GM18870 (cell line): ENCODE measurements at regions not wholly inside any gene's neighbourhood (a gene's known extent, or its start where the extent isn't known, plus 50 kb on each side); places are given as distances from the start of the nearest gene placed in this dataset.

ENCODE experiments used
- ATAC-seq: cut with Tn5 transposase; IDR thresholded peaks from one replicate; pipeline ENCODE4 v1.9.1; 2021; ENCODE audit warnings: moderate library complexity; ENCODE audit not compliant: unreplicated experiment

DNA sequence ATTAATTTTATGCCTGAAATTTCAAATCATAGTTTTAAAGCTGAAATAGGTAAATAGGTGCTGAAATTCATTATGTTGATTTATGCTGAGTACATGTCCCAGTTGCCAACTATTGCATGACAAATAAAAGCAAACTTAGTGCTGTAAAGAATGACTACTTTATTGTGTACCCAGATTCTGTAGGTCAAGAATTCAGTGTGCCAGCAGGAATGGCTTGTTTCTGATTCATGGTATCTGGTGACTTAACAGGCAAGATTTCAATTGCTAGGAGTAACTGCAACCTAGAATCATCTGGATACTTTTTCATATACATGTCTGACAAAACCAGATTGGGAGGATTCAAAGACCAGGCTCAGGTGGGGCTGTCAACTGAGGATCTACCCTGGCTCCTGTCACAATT is 678.4 kb upstream of the ADAMTS5 start:
- ATAC-seq, result no peak

DNA sequence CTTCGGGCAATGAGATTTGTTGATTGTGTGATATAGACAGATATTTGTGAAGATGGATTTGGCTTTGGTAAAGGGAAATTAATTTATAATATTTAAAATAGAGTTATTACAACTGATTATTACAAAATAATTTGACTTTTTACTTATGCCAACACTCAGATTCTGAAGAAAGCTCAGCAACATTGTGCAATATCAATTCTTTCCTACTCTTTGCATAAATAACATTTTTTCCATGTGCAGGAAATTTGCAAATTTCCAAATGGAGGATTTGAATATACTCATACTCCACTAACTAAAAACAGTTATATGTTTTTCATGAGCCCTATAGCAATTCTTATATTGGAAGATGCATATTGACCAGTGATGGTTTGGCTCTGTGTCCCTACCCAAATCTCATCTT is 676.4 kb upstream of the ADAMTS5 start:
- ATAC-seq, result no peak

- ATAC-seq, result no peak
Measured at GRCh38 chr21:27639286-27639685, 672.4 kb upstream of the ADAMTS5 start.

GRCh38 chr21:27636656-27637055 is 669.8 kb upstream of the ADAMTS5 start:
- no peak for ATAC-seq

DNA sequence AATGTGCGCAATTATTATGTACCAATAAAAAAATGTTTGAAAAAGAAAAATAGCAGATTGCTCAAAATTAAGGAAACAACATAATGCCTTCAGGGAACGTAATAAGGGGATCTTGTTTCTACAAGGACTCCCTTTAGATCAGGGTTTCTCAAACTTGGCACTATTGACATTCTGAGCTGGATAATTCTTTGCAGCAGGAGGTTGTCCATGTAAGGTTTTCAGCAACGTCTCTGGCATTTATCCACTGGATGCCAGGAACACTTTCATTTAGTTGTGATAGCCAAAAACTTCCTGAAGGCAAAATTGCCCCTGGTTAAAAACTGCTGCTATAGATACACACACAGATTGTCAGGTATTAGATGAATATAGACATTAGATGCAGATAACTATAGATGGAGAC is 666.7 kb upstream of the ADAMTS5 start:
- no peak for ATAC-seq

DNA sequence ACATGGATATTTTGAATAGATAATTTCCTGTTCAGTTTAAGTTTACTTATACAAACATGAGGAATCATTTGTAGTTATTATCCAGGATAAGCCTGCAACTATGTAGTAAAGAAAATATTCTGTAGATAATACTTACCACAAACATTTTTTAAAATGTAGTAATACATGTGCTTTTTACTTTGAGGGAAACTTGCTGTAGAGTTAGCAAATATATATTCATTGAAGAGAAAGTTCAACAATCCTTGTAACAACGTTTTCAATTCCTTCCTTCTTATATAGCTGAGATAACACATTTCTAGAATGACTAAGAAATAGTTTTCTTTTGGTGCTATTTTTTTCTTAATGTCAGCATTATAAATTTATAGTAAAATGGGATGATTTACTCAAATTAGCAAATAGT is 664.6 kb upstream of the ADAMTS5 start:
- no peak for ATAC-seq

DNA sequence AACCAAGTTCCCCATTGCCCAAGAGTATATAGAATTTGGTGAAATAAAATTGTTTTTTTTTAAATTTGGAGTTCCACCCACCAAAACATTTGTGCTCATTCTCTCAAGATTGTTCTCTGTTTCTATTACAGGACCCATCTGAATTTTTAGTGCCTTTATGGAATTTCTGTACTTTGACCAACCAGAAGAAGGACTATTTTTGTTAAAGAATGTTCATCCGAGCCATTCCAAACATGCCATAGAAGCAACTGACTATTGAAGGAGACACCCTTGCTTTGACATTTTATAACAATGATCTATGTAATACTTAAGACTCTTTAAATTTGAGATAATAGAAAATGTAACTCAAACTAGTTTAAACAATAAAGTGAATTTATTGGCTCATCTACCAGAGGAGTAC is 655.7 kb upstream of the ADAMTS5 start:
- ATAC-seq, result no peak

DNA sequence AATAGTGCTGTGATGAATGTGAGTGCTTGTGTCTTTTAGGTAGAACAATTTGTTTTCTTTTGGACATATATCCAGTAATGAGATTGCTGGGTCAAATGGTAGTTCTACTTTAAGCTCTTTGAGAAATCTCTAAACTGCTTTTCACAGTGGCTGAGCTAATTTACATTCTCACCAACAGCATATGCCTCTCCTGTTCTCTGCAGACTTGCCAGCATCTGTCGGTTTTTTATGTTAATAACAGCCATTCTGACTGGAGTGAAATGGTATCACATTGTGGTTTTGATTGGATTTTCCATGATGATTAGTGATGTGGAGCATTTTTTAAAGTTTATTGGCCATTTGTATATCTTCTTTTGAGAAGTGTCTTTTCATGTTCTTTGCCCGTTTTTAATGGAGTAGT is 647.3 kb upstream of the ADAMTS5 start:
- no peak for ATAC-seq

- no peak for ATAC-seq
Measured at GRCh38 chr21:27606422-27606821, 639.5 kb upstream of the ADAMTS5 start.

DNA sequence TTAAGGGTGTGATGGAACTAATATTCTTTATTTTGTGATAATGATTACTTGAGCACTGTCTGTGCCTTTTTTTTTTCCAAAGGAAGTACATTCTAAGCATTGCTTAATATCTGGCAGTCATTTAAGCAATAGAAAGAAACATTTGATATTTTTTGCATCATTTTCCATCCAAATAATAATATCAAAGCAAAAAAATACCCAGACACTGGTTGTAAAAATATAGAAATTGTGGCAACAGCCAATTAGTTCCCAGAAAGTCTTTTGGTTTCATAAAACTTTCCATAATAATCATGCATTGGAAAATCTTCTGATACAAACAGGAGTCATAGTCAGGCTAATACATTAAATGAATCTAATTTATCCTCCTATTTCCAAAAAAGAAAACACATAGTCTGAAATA is 629.3 kb upstream of the ADAMTS5 start:
- no peak for ATAC-seq

DNA sequence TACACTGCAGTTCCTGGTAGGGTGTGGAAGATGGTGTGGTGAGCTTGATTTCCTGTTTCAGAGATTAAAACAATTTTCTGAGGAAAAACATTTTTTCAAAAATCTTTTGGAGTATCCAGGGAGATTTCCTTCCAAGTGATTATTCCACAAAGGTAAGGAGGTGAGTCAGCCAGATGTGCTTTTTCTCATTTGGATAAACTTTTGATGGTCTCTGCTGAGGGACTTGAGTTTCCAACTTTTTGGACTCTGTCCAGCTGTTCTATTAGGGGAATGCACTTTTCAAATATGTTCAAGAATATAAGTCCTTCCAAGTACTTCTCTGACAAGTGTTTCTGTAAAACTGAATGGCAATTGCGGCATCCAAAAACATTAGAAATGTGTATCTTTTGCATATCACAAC is 628.8 kb upstream of the ADAMTS5 start:
- ATAC-seq, result no peak

- ATAC-seq, result no peak
Measured at GRCh38 chr21:27590271-27590670, 623.4 kb upstream of the ADAMTS5 start.

DNA sequence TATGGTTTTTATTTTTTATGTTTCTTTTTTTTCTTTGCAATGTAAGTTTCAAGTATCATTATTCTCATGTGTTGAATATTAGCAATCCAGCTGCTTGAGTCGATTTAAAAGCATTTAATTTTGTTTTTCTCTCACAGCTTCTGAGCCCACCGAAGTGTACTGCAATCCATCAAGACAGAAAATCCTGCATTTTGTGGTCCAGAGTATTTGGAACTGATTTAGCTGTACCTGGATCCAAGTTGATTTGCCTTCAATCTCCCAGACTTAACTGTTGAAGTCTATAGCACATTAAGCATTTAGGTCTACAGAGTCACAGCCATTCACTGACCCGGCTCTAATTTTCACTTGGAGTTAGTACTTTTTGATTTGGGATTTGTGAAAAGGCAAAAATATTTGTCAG is 622.9 kb upstream of the ADAMTS5 start:
- ATAC-seq, result no peak

DNA sequence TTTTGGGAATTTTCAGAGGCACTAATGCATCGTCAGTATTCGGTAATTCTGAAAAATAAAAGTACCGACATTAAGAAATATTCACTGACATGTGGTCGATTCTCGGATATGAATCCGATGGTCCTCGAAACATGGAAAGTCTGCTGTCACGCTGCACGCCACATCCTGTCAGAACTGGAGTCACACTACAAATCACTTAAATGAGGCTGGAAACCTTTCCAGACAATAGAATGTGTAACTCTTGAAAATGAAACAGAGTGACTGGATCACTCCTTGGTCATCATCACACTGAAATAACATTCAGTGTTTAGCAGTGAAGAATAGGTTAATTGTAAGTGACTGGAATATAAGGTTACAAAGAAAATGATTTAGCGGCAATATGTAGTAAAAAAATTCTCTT is 620.1 kb upstream of the ADAMTS5 start:
- no peak for ATAC-seq

- no peak for ATAC-seq
Measured at GRCh38 chr21:27586326-27586725, 619.4 kb upstream of the ADAMTS5 start.

GRCh38 chr21:27584256-27584655 is 617.4 kb upstream of the ADAMTS5 start:
- ATAC-seq, result no peak

GRCh38 chr21:27582948-27583430 is 616.1 kb upstream of the ADAMTS5 start:
- ATAC-seq, result no peak

GRCh38 chr21:27582246-27582947 is 615.5 kb upstream of the ADAMTS5 start:
- no peak for ATAC-seq

DNA sequence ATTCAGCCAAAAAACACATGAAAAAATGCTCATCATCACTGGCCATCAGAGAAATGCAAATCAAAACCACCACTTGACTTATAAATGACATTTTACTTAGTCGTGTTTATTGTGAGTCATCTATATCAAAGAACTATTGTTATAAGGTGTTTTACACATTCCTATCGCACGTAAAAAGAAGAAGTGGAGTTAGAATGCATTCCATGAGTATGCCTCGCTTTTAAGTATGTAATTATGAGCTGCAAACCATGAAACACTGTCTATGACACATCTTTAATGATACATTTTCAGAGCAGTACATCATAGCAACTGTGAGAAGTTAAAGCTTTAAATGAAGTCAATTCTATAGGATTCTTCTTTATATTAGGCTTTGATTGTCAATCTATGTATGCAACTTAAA is 614.3 kb upstream of the ADAMTS5 start:
- ATAC-seq, result no peak

DNA sequence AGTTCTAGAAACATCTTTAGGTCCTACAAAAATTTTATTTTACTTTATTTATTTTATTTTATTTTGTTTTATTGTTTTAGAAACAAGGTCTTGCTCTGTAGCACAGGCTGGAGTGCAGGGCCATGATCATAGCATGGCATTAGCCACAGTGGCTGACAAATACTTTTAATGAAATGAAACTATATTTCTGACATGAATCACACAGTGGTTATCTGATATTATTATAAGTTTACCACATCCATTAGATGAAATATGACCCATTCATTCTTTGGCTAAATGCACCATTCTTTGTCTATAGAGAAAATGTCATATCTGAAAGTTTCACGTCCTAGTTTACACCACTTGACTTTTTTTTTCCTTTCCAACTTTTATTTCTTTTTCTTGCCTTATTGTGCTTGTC is 613.4 kb upstream of the ADAMTS5 start:
- ATAC-seq, result no peak

GRCh38 chr21:27578741-27579265 is 611.9 kb upstream of the ADAMTS5 start:
- ATAC-seq, result no peak

DNA sequence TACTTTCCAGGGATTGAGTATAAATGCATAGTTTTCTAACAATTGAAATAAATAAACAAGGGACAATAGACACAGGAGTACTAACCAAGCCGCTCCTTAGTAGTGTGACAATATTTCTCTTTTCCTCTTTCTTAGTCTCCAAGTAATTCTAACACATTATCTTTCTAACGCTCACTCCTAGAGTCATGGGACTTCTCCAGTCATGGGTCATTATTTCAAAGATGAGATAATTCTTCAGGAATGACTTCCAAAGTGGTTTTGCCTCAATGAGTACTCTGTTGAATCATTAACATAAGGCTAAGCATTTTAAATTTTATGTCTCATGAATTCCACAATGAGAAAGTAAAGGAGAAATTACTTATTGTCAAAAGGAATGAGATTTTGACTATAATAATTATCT is 605.8 kb upstream of the ADAMTS5 start:
- no peak for ATAC-seq

DNA sequence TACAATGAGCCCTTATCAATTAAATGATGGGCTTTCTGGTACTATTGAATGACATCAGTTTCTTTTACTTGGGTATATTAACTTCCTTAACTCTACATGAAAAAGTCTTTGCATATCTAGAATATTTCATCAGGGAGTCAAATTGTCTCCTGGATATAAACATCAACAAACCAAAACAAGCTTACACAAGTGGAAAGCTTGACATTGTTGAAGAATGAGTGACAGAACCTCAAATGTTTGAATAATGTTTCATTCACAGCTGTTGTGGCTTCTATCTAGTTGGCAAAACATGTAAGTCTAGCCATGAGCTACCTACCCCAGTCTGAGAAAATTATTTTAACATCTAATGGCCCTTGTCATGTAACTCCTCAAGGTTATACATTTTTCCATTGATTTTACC is 604.8 kb upstream of the ADAMTS5 start:
- ATAC-seq, result no peak
